Prostate gland (tissue), 2 donors: ENCODE measurements at regions not wholly inside any gene's neighbourhood (a gene's known extent, or its start where the extent isn't known, plus 50 kb on each side); places are given as distances from the start of the nearest gene placed in this dataset.

Source experiments
- CTCF ChIP-seq, 4 experiments: fragments of 200-600 bp in 2 of 4; fragments of 450-650 bp in 2 of 4; sonication (generic) in 2 of 4; IDR thresholded peaks; 1 replicate in 3 of 4; 2 replicates in 1 of 4; pipeline ENCODE4 v1.5.1; 2016 to 2019; ENCODE audit warnings: antibody characterized with exemption in 4 of 4, mild to moderate bottlenecking in 2 of 4, moderate library complexity in 2 of 4
- POLR2A ChIP-seq: fragments of 450-650 bp; IDR thresholded peaks from one replicate; pipeline ENCODE4 v1.6.1; 2016; ENCODE audit warnings: antibody characterized with exemption, mild to moderate bottlenecking

DNA sequence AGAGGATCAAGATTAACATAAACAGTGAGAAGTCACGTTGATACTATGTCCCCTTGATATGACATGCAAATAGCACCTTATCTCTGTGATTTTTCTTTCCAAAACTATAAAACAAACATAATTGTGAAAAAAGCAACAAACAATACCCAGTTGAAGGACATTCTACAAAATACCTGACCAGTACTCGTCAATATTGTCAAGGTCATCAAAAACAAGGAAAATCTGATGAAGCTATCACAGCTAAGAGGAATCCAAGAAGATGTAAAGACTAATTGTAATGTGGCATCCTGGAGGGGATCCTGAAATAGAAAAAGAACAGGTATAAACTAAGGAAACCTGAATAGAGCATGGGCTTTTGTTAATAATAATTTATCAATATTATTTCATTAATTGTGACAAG is 321.5 kb upstream of the MAP2 start:
- TF ChIP-seq POLR2A (no peak), CTCF (IDR thresholded peaks at IDR 0.05) (no peak)
